Peyer's patch (tissue), 4 donors: ENCODE measurements at regions not wholly inside any gene's neighbourhood (a gene's known extent, or its start where the extent isn't known, plus 50 kb on each side); places are given as distances from the start of the nearest gene placed in this dataset.

Experiments
- CTCF ChIP-seq, 6 experiments: fragments of 450-650 bp in 4 of 6; fragments of 200-600 bp in 2 of 6; sonication (generic) in 1 of 6; IDR thresholded peaks; one replicate each; pipeline ENCODE4 v1.5.1; 2017 to 2019; ENCODE audit warnings: antibody characterized with exemption in 6 of 6, mild to moderate bottlenecking in 3 of 6, moderate library complexity in 1 of 6
- POLR2A ChIP-seq, 2 donors: fragments of 450-650 bp; IDR thresholded peaks; one replicate each; pipeline ENCODE4 v1.5.1; 2017; ENCODE audit warnings: antibody characterized with exemption in 2 of 2, mild to moderate bottlenecking in 2 of 2, moderate library complexity in 2 of 2

- TF ChIP-seq POLR2A (IDR thresholded peaks at IDR 0.05), result no peak
- TF ChIP-seq CTCF (IDR thresholded peaks at IDR 0.05), result no peak
Measured at GRCh38 chr7:91527460-91527859, 263.2 kb downstream of the FZD1 start.
